Endodermal cell (in vitro differentiated cells): ENCODE measurements at regions not wholly inside any gene's neighbourhood (a gene's known extent, or its start where the extent isn't known, plus 50 kb on each side); places are given as distances from the start of the nearest gene placed in this dataset.
A peak's percentile ranks its signal among the peaks of the same experiment; 100 is the strongest.

Experiments used
- DNase-seq: peaks from one replicate; pipeline ENCODE4 v3.0.0-alpha.2; 2017
- H3K27ac ChIP-seq: 2 replicates; pipeline ENCODE4 v1.5.1; 2013; ENCODE audit warnings: mild to moderate bottlenecking, low read depth, low read length, moderate library complexity
- H3K27me3 ChIP-seq: 2 replicates; pipeline ENCODE4 v1.6.1; 2013; ENCODE audit warnings: mild to moderate bottlenecking, low read length, moderate library complexity; ENCODE audit not compliant: insufficient read depth, control insufficient read depth, poor library complexity, severe bottlenecking
- H3K36me3 ChIP-seq: 2 replicates; pipeline ENCODE4 v1.7.0; 2013; ENCODE audit warnings: mild to moderate bottlenecking, low read length, moderate library complexity; ENCODE audit not compliant: control insufficient read depth, insufficient read depth
- H3K4me1 ChIP-seq: one replicate; pipeline ENCODE4 v1.7.0; 2013; ENCODE audit warnings: low read length; ENCODE audit not compliant: control insufficient read depth, insufficient read depth
- H3K4me3 ChIP-seq: 2 replicates; pipeline ENCODE4 v1.5.1; 2013; ENCODE audit warnings: mild to moderate bottlenecking, low read length, moderate library complexity
- H3K9ac ChIP-seq: 2 replicates; pipeline ENCODE4 v1.6.1; 2013; ENCODE audit warnings: mild to moderate bottlenecking, low read length, moderate library complexity; ENCODE audit not compliant: poor library complexity, severe bottlenecking; ENCODE audit errors: extremely low read depth
- H3K9me3 ChIP-seq: 2 replicates; pipeline ENCODE4 v1.6.1; 2013; ENCODE audit warnings: mild to moderate bottlenecking, low read length, moderate library complexity; ENCODE audit not compliant: control insufficient read depth
- H3K27ac Mint-ChIP-seq: 2 replicates; pipeline ENCODE4 v1.8.0; 2020; ENCODE audit warnings: mixed read lengths
- H3K27me3 Mint-ChIP-seq: 2 replicates; pipeline ENCODE4 v1.8.0; 2021; ENCODE audit warnings: mild to moderate bottlenecking, mixed read lengths; ENCODE audit not compliant: insufficient read depth
- H3K36me3 Mint-ChIP-seq: 2 replicates; pipeline ENCODE4 v1.8.0; 2020; ENCODE audit warnings: low read depth, mixed read lengths
- H3K4me1 Mint-ChIP-seq: 2 replicates; pipeline ENCODE4 v1.8.0; 2020; ENCODE audit warnings: mixed read lengths
- H3K4me3 Mint-ChIP-seq: 2 replicates; pipeline ENCODE4 v1.8.0; 2020; ENCODE audit warnings: mild to moderate bottlenecking, moderate library complexity, mixed read lengths
- H3K9me3 Mint-ChIP-seq: 2 replicates; pipeline ENCODE4 v1.8.0; 2020; ENCODE audit warnings: mild to moderate bottlenecking, mixed read lengths
- CTCF ChIP-seq: fragments of 200-600 bp; sonication (generic); conservative IDR thresholded peaks from 2 replicates; pipeline ENCODE4 v1.5.0; 2021; ENCODE audit warnings: antibody characterized with exemption, mild to moderate bottlenecking
- WGBS, 2 experiments: methylation state at CpG; one replicate each; pipeline versions ENCODE4 v1.1.5 to v1.1.7; 2013; ENCODE audit warnings: missing lambda C conversion rate in 2 of 2, mixed read lengths in 1 of 2; ENCODE audit not compliant: insufficient coverage in 1 of 2, insufficient read length in 1 of 2; 5-methylcytosine and 5-hydroxymethylcytosine counted together

DNA sequence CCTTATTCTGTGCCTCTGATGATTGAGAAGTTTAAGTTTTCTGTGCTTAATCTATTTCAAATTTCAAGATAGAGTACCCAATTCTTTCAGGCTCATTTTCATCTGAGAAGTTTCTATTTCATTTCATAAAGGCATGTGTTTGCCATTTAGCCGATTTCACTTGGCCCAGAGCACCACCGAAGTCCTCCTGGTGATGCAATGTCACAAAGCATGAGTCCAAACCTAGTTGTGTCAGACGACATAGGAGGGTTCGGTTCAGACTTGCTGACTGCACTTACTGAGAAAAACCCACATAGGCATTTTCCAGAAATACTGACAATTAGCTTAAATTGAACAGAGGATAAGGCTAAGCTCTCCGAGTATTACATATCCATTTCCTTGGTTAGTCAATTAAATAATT is 152.4 kb upstream of the FAR2 start:
- TF ChIP-seq CTCF = no peak
- no peaks in the 10 kb centered on the region for H3K4me1 Mint-ChIP-seq
- Histone ChIP-seq H3K27me3 (no peaks in the 10 kb centered on the region), H3K9me3 (no peaks in the 10 kb centered on the region), H3K36me3 (no peaks in the 10 kb centered on the region), H3K9ac (no peak overlapping the region), H3K27ac (no peak overlapping the region), H3K4me1 (no peaks in the 10 kb centered on the region), H3K4me3 (no peak overlapping the region)
- no peak overlapping the region for H3K4me3 Mint-ChIP-seq
- 95 to 97% methylated on average over 3 to 5 of the region's 5 CpGs for WGBS, 2 experiments
- H3K27me3 Mint-ChIP-seq = no peaks in the 10 kb centered on the region
- H3K27ac Mint-ChIP-seq = no peak overlapping the region
- no peaks in the 10 kb centered on the region for H3K9me3 Mint-ChIP-seq
- no peak for DNase-seq
- H3K36me3 Mint-ChIP-seq = no peaks in the 10 kb centered on the region

- H3K27me3 Mint-ChIP-seq = no peaks in the 10 kb centered on the region
- Histone ChIP-seq H3K9ac (no peak overlapping the region), H3K4me3 (no peak overlapping the region), H3K27me3 (no peaks in the 10 kb centered on the region), H3K27ac (no peak overlapping the region), H3K36me3 (no peaks in the 10 kb centered on the region), H3K4me1 (no peaks in the 10 kb centered on the region), H3K9me3 (no peaks in the 10 kb centered on the region)
- WGBS, 2 experiments = 91 to 94% methylated on average over 2 to 4 of the region's 4 CpGs
- no peaks in the 10 kb centered on the region for H3K4me1 Mint-ChIP-seq
- H3K4me3 Mint-ChIP-seq = no peak overlapping the region
- H3K27ac Mint-ChIP-seq = no peak overlapping the region
- H3K36me3 Mint-ChIP-seq = no peaks in the 10 kb centered on the region
- DNase-seq = peak; percentile 67
- H3K9me3 Mint-ChIP-seq = no peaks in the 10 kb centered on the region
- TF ChIP-seq CTCF = peak; percentile 87
Observed at GRCh38 chr12:28998662-28999120, 150.4 kb upstream of the FAR2 start.

DNA sequence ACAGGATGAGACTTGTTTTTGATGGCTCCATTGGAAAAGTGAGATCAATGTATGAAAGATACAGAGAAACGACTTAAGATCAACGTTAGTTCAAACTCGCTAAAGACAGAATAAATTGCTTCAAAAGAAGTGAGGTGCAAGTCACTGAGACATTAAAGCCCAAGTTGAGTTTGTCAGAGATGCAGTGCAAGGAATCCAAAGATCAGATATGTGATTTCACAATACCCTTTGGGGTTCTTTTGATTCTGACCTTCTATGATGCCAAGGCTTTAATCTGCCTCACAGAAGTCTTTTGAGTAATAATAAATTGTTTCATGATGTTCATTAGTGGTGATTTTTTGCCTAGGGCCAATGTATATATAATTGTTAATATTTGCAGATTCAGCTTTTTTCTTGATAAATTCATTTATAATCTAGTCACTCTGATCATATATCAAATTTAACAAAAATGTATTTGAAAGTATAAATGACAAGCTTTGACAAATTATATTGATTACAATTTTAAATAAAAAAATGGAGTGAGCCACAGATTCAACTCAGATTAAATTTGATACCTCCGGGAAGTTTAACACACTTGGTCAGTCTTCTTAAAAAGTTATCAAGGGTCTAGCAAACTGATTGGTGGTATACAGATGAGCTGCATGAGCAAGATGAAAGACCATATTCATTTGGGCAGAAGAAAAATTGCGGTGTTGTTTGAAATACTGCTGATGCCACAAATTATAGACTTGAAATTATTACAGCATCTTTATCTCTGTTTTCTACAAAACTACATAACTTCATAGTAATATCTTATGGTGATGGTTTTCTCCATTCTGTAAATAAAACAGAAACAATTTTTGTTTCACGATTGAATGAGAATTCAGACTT is 144.8 kb upstream of the FAR2 start:
- Histone ChIP-seq H3K4me3 (no peak overlapping the region), H3K27ac (no peak overlapping the region), H3K9me3 (no peaks in the 10 kb centered on the region), H3K36me3 (no peaks in the 10 kb centered on the region), H3K9ac (no peak overlapping the region), H3K4me1 (no peaks in the 10 kb centered on the region), H3K27me3 (no peaks in the 10 kb centered on the region)
- H3K4me1 Mint-ChIP-seq = no peaks in the 10 kb centered on the region
- 85 to 92% methylated on average over 5 to 6 of the region's 6 CpGs for WGBS, 2 experiments
- no peak overlapping the region for H3K27ac Mint-ChIP-seq
- no peak overlapping the region for H3K4me3 Mint-ChIP-seq
- DNase-seq = no peak
- no peaks in the 10 kb centered on the region for H3K36me3 Mint-ChIP-seq
- TF ChIP-seq CTCF = no peak
- no peaks in the 10 kb centered on the region for H3K27me3 Mint-ChIP-seq
- H3K9me3 Mint-ChIP-seq = no peaks in the 10 kb centered on the region
